SH-SY5Y (cell line): ENCODE measurements at regions not wholly inside any gene's neighbourhood (a gene's known extent, or its start where the extent isn't known, plus 50 kb on each side); places are given as distances from the start of the nearest gene placed in this dataset.

ENCODE experiments used
- GATA2 ChIP-seq: IDR thresholded peaks from 2 replicates; pipeline ENCODE4 v1.6.1; 2011; ENCODE audit warnings: mild to moderate bottlenecking, low read depth, low read length
- GATA3 ChIP-seq: IDR thresholded peaks from 2 replicates; pipeline ENCODE4 v1.6.1; 2011; ENCODE audit warnings: low read depth, mild to moderate bottlenecking, low read length, moderate library complexity

DNA sequence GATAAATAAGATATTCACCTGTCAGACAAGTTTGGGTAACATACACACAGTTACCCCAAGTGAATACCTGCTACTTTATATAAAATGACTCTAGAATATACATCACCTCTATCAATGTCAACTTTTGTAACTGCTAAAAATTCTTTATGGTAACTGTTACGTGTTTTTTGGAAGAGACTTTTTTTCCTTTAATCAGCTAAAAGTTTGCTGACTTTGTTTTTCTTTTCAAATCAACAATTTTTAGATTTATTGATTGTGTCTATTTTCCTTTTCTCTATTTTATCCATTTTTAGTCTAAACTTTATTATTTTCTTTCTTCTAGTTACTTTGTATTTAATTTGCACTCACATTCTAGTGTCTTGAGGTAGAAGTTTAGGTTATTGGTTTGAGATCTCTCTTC lies 1106.6 kb upstream of the LCORL start:
- no peak for TF ChIP-seq GATA3
- TF ChIP-seq GATA2, result no peak
